Astrocyte (in vitro differentiated cells and primary cell): ENCODE measurements at regions not wholly inside any gene's neighbourhood (a gene's known extent, or its start where the extent isn't known, plus 50 kb on each side); places are given as distances from the start of the nearest gene placed in this dataset.

ENCODE experiments used
- CTCF ChIP-seq: IDR thresholded peaks from 2 replicates; pipeline ENCODE4 v1.5.1; 2011; ENCODE audit warnings: low read depth, mild to moderate bottlenecking, inconsistent platforms, low read length, moderate library complexity; ENCODE audit not compliant: insufficient read depth
- EZH2 ChIP-seq: IDR thresholded peaks from 2 replicates; pipeline ENCODE4 v1.6.1; 2012; ENCODE audit warnings: mild to moderate bottlenecking, low read length, inconsistent platforms; ENCODE audit not compliant: insufficient read depth

DNA sequence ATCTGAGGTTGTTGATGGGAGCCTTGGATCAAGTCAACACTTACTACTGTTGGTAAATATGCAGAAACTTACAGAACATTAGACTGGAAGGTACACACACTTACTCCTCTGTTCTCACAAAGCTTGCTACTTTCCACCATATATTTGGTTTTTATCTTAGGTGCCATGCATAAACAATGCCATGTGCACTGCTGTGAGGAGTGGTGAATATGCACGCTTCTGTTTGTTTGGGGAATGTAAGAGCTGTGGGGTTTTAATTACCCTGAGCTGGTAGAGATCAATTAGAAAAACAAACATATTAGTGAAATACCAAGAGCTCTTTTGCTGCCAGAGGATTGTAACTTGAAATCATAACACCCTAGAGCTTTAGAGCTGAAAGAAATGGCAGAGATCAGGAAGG lies 79.8 kb upstream of the ARID5B start:
- TF ChIP-seq CTCF (no peak), EZH2 (no peak)
